BLaER1 (cell line): ENCODE measurements at regions not wholly inside any gene's neighbourhood (a gene's known extent, or its start where the extent isn't known, plus 50 kb on each side); places are given as distances from the start of the nearest gene placed in this dataset.

Experiments
- H3K27ac ChIP-seq: shearing (Covaris generic); formaldehyde crosslinking; 2 replicates; pipeline ENCODE4 v1.8.1; 2022
- H3K27me3 ChIP-seq: shearing (Covaris generic); formaldehyde crosslinking; 2 replicates; pipeline ENCODE4 v1.8.1; 2022
- H3K36me3 ChIP-seq: shearing (Covaris generic); formaldehyde crosslinking; 2 replicates; pipeline ENCODE4 v1.8.1; 2022
- H3K4me1 ChIP-seq: shearing (Covaris generic); formaldehyde crosslinking; 2 replicates; pipeline ENCODE4 v1.8.1; 2022
- H3K4me2 ChIP-seq: shearing (Covaris generic); formaldehyde crosslinking; 2 replicates; pipeline ENCODE4 v1.8.1; 2022
- H3K4me3 ChIP-seq: shearing (Covaris generic); formaldehyde crosslinking; 2 replicates; pipeline ENCODE4 v1.8.1; 2022
- H3K9ac ChIP-seq: shearing (Covaris generic); formaldehyde crosslinking; 2 replicates; pipeline ENCODE4 v1.8.1; 2022
- H3K9me3 ChIP-seq: shearing (Covaris generic); formaldehyde crosslinking; 2 replicates; pipeline ENCODE4 v1.8.1; 2022
- H4K20me1 ChIP-seq: shearing (Covaris generic); formaldehyde crosslinking; 2 replicates; pipeline ENCODE4 v1.8.1; 2022
- Cebpa-rat ChIP-seq: shearing (Covaris generic); IDR thresholded peaks from 2 replicates; pipeline ENCODE4 v1.8.1; 2022

- H3K27me3 ChIP-seq, result no peaks in the 10 kb centered on the region
- H3K9ac ChIP-seq, result peak overlapping the region; percentile 97; the same call in 1 of the 2 replicates
- H3K9me3 ChIP-seq, result no peaks in the 10 kb centered on the region
- H3K27ac ChIP-seq, result peak overlapping the region; percentile 99
- TF ChIP-seq Cebpa-rat, result no peak
- H3K4me1 ChIP-seq, result peaks cover 75% of the 10 kb centered on the region
- peak overlapping the region; percentile 92 for H3K4me2 ChIP-seq
- H3K36me3 ChIP-seq, result peaks cover 18% of the 10 kb centered on the region
- H4K20me1 ChIP-seq, result peaks cover 61% of the 10 kb centered on the region
- no peak overlapping the region for H3K4me3 ChIP-seq
Observed at GRCh38 chr14:73783107-73783727, 68.4 kb upstream of the PTGR2 start.

- H3K27me3 ChIP-seq, result no peaks in the 10 kb centered on the region
Observed at GRCh38 chr14:73782623-73783022, 68.4 kb upstream of the PNMA1 start.

GRCh38 chr14:73780896-73781295 lies 66.7 kb upstream of the PNMA1 start:
- Histone ChIP-seq H3K4me3 (no peak overlapping the region), H3K27me3 (no peaks in the 10 kb centered on the region), H3K36me3 (peaks cover 27% of the 10 kb centered on the region), H3K9ac (no peak overlapping the region), H3K9me3 (no peaks in the 10 kb centered on the region), H3K4me2 (peak overlapping the region; percentile 36), H4K20me1 (peaks cover 84% of the 10 kb centered on the region), H3K4me1 (peaks cover 92% of the 10 kb centered on the region), H3K27ac (peak overlapping the region; percentile 42; the same call in 1 of the 2 replicates)
- TF ChIP-seq Cebpa-rat, result no peak

More at GRCh38 chr14:73782623-73783022, 68.4 kb upstream of the PNMA1 start:
- TF ChIP-seq Cebpa-rat, result no peak
- Histone ChIP-seq H3K4me3 (no peak overlapping the region), H3K4me1 (peaks cover 76% of the 10 kb centered on the region), H4K20me1 (peaks cover 67% of the 10 kb centered on the region), H3K4me2 (peak overlapping the region; percentile 92), H3K9ac (peak overlapping the region; percentile 97; the same call in 1 of the 2 replicates), H3K9me3 (no peaks in the 10 kb centered on the region), H3K36me3 (peaks cover 18% of the 10 kb centered on the region), H3K27ac (peak overlapping the region; percentile 99)

- peak overlapping the region; percentile 42 for H3K27ac ChIP-seq
- peak overlapping the region; percentile 36 for H3K4me2 ChIP-seq
- no peak overlapping the region for H3K9ac ChIP-seq
Observed at GRCh38 chr14:73780391-73780790, 66.2 kb upstream of the PNMA1 start.

GRCh38 chr14:73778736-73779135 lies 64.6 kb upstream of the PNMA1 start:
- peaks cover 36% of the 10 kb centered on the region for H3K36me3 ChIP-seq
- no peaks in the 10 kb centered on the region for H3K27me3 ChIP-seq
- no peak overlapping the region for H3K4me3 ChIP-seq
- TF ChIP-seq Cebpa-rat, result no peak
- H3K27ac ChIP-seq, result peak overlapping the region; percentile 57
- H3K4me2 ChIP-seq, result peak overlapping the region; percentile 82
- 0 out of 2 replicates have a peak overlapping the region, but pooled peaks have one; percentile 16 for H3K9ac ChIP-seq
- peaks cover 93% of the 10 kb centered on the region for H3K4me1 ChIP-seq
- no peaks in the 10 kb centered on the region for H3K9me3 ChIP-seq
- H4K20me1 ChIP-seq, result peaks cover 84% of the 10 kb centered on the region

More at GRCh38 chr14:73780391-73780790, 66.2 kb upstream of the PNMA1 start:
- Histone ChIP-seq H3K4me3 (no peak overlapping the region), H3K36me3 (peaks cover 30% of the 10 kb centered on the region), H3K27me3 (no peaks in the 10 kb centered on the region), H3K4me1 (peaks cover 93% of the 10 kb centered on the region), H4K20me1 (peaks cover 84% of the 10 kb centered on the region), H3K9me3 (no peaks in the 10 kb centered on the region)
- no peak for TF ChIP-seq Cebpa-rat

- no peak for TF ChIP-seq Cebpa-rat
- H3K27ac ChIP-seq, result 0 out of 2 replicates have a peak overlapping the region, but pooled peaks have one; percentile 7
- H4K20me1 ChIP-seq, result peaks cover 84% of the 10 kb centered on the region
- peak overlapping the region; percentile 82 for H3K4me2 ChIP-seq
- no peak overlapping the region for H3K9ac ChIP-seq
- H3K4me3 ChIP-seq, result no peak overlapping the region
- no peaks in the 10 kb centered on the region for H3K27me3 ChIP-seq
- H3K4me1 ChIP-seq, result peaks cover 93% of the 10 kb centered on the region
- no peaks in the 10 kb centered on the region for H3K9me3 ChIP-seq
- H3K36me3 ChIP-seq, result peaks cover 31% of the 10 kb centered on the region
Observed at GRCh38 chr14:73777420-73777819, 63.2 kb upstream of the PNMA1 start.

- no peak for TF ChIP-seq Cebpa-rat
- no peak overlapping the region for H3K9ac ChIP-seq
- no peaks in the 10 kb centered on the region for H3K9me3 ChIP-seq
- peaks cover 91% of the 10 kb centered on the region for H4K20me1 ChIP-seq
- H3K4me2 ChIP-seq, result peak overlapping the region; percentile 25; the same call in 1 of the 2 replicates
- peaks cover 22% of the 10 kb centered on the region for H3K36me3 ChIP-seq
- no peaks in the 10 kb centered on the region for H3K27me3 ChIP-seq
- no peak overlapping the region for H3K27ac ChIP-seq
- no peak overlapping the region for H3K4me3 ChIP-seq
- peaks cover 96% of the 10 kb centered on the region for H3K4me1 ChIP-seq
Observed at GRCh38 chr14:73776194-73776537, 62.0 kb upstream of the PNMA1 start.

GRCh38 chr14:73775339-73776193 lies 61.4 kb upstream of the PNMA1 start:
- Histone ChIP-seq H3K27ac (peak overlapping the region; percentile 19), H3K27me3 (no peaks in the 10 kb centered on the region), H4K20me1 (peaks cover 94% of the 10 kb centered on the region), H3K4me3 (no peak overlapping the region), H3K36me3 (peaks cover 22% of the 10 kb centered on the region), H3K4me2 (peak overlapping the region; percentile 25; the same call in 1 of the 2 replicates), H3K4me1 (peaks cover 96% of the 10 kb centered on the region), H3K9ac (0 out of 2 replicates have a peak overlapping the region, but pooled peaks have one; percentile 2), H3K9me3 (no peaks in the 10 kb centered on the region)
- no peak for TF ChIP-seq Cebpa-rat

GRCh38 chr14:73774671-73775070 lies 60.5 kb upstream of the PNMA1 start:
- Histone ChIP-seq H3K4me2 (peak overlapping the region; percentile 25; the same call in 1 of the 2 replicates), H4K20me1 (peaks cover 95% of the 10 kb centered on the region), H3K4me1 (peaks cover 98% of the 10 kb centered on the region), H3K27me3 (no peaks in the 10 kb centered on the region), H3K9me3 (no peaks in the 10 kb centered on the region), H3K36me3 (peaks cover 18% of the 10 kb centered on the region), H3K4me3 (no peak overlapping the region), H3K9ac (no peak overlapping the region), H3K27ac (peak overlapping the region; percentile 19)
- TF ChIP-seq Cebpa-rat, result no peak

GRCh38 chr14:73774241-73774570 lies 60.0 kb upstream of the PNMA1 start:
- peak overlapping the region; percentile 25; the same call in 1 of the 2 replicates for H3K4me2 ChIP-seq

More at GRCh38 chr14:73774241-73774570, 60.0 kb upstream of the PNMA1 start:
- H4K20me1 ChIP-seq, result peaks cover 99% of the 10 kb centered on the region
- H3K27me3 ChIP-seq, result no peaks in the 10 kb centered on the region
- peaks cover 18% of the 10 kb centered on the region for H3K36me3 ChIP-seq
- H3K27ac ChIP-seq, result peak overlapping the region; percentile 19; the same call in 1 of the 2 replicates
- no peaks in the 10 kb centered on the region for H3K9me3 ChIP-seq
- peaks cover 99% of the 10 kb centered on the region for H3K4me1 ChIP-seq
- TF ChIP-seq Cebpa-rat, result no peak
- H3K4me3 ChIP-seq, result no peak overlapping the region
- no peak overlapping the region for H3K9ac ChIP-seq
